OCI-LY7 (cell line): ENCODE measurements at regions not wholly inside any gene's neighbourhood (a gene's known extent, or its start where the extent isn't known, plus 50 kb on each side); places are given as distances from the start of the nearest gene placed in this dataset.

Source experiments
- BruUV-seq: library from RNA; stranded (reverse); fragments of 400-500 nt; replicated peaks from 2 replicates; lab custom pipeline; 2021; lab: Mats Ljungman, UMichigan
- CTCF ChIA-PET: fragments of 300-600 bp; sonication (Branson Sonifier 250); formaldehyde crosslinking; loops from one replicate; lab custom pipeline; 2022; ENCODE audit warnings: antibody characterized with exemption; ENCODE audit not compliant: unreplicated experiment; lab: Charles Lee
- POLR2A ChIA-PET: fragments of 300-600 bp; sonication (Branson Sonifier 250); formaldehyde crosslinking; loops from one replicate; lab custom pipeline; 2022; ENCODE audit warnings: antibody characterized with exemption; lab: Charles Lee
- DNase-seq: peaks from one replicate; pipeline ENCODE4 v3.0.0-alpha.2; 2015; ENCODE audit warnings: low spot score
- H2AFZ ChIP-seq: fragments of 200-600 bp; sonication (generic), shearing (Covaris generic); 2 replicates; pipeline ENCODE4 v1.6.1; 2014; ENCODE audit warnings: mild to moderate bottlenecking, antibody characterized with exemption, low read length, moderate library complexity
- H3K27ac ChIP-seq: fragments of 200-600 bp; sonication (generic); 2 replicates; pipeline ENCODE4 v1.5.1; 2014; ENCODE audit warnings: mixed run types, low read depth, mild to moderate bottlenecking, moderate library complexity, low read length, inconsistent platforms; ENCODE audit not compliant: poor library complexity, severe bottlenecking
- H3K36me3 ChIP-seq: fragments of 200-600 bp; sonication (generic); 2 replicates; pipeline ENCODE4 v1.6.1; 2014; ENCODE audit warnings: mild to moderate bottlenecking, antibody characterized with exemption, low read length, moderate library complexity, mixed read lengths; ENCODE audit not compliant: insufficient read depth
- H3K4me1 ChIP-seq: fragments of 200-600 bp; sonication (generic); 2 replicates; pipeline ENCODE4 v1.5.1; 2014; ENCODE audit warnings: mild to moderate bottlenecking, low read length; ENCODE audit not compliant: insufficient read depth, poor library complexity, severe bottlenecking
- H3K4me2 ChIP-seq: fragments of 200-600 bp; sonication (generic); 2 replicates; pipeline ENCODE4 v1.6.1; 2014; ENCODE audit warnings: mild to moderate bottlenecking, low read length
- H3K4me3 ChIP-seq: fragments of 200-600 bp; sonication (generic); 2 replicates; pipeline ENCODE4 v1.5.1; 2014; ENCODE audit warnings: mild to moderate bottlenecking, low read depth, low read length; ENCODE audit not compliant: poor library complexity, severe bottlenecking
- H3K79me2 ChIP-seq: fragments of 200-600 bp; sonication (generic); 2 replicates; pipeline ENCODE4 v1.6.1; 2016; ENCODE audit warnings: low read depth, mild to moderate bottlenecking, low read length, moderate library complexity, mixed read lengths; ENCODE audit not compliant: insufficient read depth
- H3K9me2 ChIP-seq: fragments of 200-600 bp; sonication (generic); 2 replicates; pipeline ENCODE4 v1.6.1; 2016; ENCODE audit warnings: mild to moderate bottlenecking, low read length, mixed read lengths; ENCODE audit not compliant: insufficient read depth
- H3K9me3 ChIP-seq: fragments of 200-600 bp; sonication (generic); 2 replicates; pipeline ENCODE4 v1.6.1; 2014; ENCODE audit warnings: mild to moderate bottlenecking, mixed run types, low read length, mixed read lengths
- H4K20me1 ChIP-seq: fragments of 200-600 bp; sonication (generic); 2 replicates; pipeline ENCODE4 v1.6.1; 2014; ENCODE audit warnings: mild to moderate bottlenecking, antibody characterized with exemption, low read length, moderate library complexity, mixed read lengths; ENCODE audit not compliant: insufficient read depth
- EZH2phosphoT487 ChIP-seq: fragments of 200-600 bp; sonication (generic); IDR thresholded peaks from 2 replicates; pipeline ENCODE4 v1.6.1; 2018; ENCODE audit warnings: low read depth, borderline replicate concordance, mild to moderate bottlenecking, mixed run types, antibody characterized with exemption, low read length, moderate library complexity, mixed read lengths
- intact Hi-C: fragments of 100-400 bp; cut with micrococcal nuclease; formaldehyde crosslinking; loops from one replicate; pipeline ENCODE4 v1.10.0; 2022; ENCODE audit not compliant: unreplicated experiment
- TF ChIP-seq, protein P1 (sequence below): fragments of 200-600 bp; sonication (generic); conservative IDR thresholded peaks from 2 replicates; pipeline ENCODE4 v1.5.1; 2014; ENCODE audit warnings: mild to moderate bottlenecking, antibody characterized with exemption, low read length, moderate library complexity, mixed read lengths

DNA sequence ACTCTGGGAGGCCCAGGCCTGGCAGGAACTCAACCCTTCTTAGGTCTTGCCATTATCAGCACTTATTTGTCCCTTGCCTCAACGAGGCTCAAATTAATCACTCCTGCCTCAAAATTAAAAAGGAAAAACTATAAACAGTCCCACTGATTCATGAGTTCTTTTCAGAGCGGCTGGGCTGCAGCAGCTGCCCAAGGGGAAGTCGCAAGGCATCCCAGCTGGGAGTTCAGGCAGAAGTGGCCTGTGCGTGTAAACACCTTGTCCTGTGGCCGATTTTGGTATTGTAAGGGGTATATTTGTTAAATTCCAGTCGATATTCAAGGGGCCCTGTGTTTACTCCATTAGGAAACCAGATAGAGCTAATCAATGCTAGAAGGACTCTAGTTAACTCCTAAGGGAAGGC, 213.9 kb upstream of the CADM1 start:
- Histone ChIP-seq H3K4me1 (no peaks in the 10 kb centered on the region), H3K4me2 (no peak overlapping the region), H2AFZ (no peak overlapping the region), H3K4me3 (no peak overlapping the region), H3K9me2 (no peaks in the 10 kb centered on the region), H3K27ac (no peak overlapping the region), H3K36me3 (no peaks in the 10 kb centered on the region), H3K9me3 (no peaks in the 10 kb centered on the region), H4K20me1 (no peaks in the 10 kb centered on the region), H3K79me2 (no peaks in the 10 kb centered on the region)
- TF ChIP-seq, protein P1, sequence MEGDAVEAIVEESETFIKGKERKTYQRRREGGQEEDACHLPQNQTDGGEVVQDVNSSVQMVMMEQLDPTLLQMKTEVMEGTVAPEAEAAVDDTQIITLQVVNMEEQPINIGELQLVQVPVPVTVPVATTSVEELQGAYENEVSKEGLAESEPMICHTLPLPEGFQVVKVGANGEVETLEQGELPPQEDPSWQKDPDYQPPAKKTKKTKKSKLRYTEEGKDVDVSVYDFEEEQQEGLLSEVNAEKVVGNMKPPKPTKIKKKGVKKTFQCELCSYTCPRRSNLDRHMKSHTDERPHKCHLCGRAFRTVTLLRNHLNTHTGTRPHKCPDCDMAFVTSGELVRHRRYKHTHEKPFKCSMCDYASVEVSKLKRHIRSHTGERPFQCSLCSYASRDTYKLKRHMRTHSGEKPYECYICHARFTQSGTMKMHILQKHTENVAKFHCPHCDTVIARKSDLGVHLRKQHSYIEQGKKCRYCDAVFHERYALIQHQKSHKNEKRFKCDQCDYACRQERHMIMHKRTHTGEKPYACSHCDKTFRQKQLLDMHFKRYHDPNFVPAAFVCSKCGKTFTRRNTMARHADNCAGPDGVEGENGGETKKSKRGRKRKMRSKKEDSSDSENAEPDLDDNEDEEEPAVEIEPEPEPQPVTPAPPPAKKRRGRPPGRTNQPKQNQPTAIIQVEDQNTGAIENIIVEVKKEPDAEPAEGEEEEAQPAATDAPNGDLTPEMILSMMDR = no peak
- TF ChIP-seq EZH2phosphoT487 = no peak
- intact Hi-C loops = no loop called here
- CTCF ChIA-PET = no interaction called here
- DNase-seq = no peak
- POLR2A ChIA-PET = no interaction called here
- BruUV-seq = no TSS peak

DNA sequence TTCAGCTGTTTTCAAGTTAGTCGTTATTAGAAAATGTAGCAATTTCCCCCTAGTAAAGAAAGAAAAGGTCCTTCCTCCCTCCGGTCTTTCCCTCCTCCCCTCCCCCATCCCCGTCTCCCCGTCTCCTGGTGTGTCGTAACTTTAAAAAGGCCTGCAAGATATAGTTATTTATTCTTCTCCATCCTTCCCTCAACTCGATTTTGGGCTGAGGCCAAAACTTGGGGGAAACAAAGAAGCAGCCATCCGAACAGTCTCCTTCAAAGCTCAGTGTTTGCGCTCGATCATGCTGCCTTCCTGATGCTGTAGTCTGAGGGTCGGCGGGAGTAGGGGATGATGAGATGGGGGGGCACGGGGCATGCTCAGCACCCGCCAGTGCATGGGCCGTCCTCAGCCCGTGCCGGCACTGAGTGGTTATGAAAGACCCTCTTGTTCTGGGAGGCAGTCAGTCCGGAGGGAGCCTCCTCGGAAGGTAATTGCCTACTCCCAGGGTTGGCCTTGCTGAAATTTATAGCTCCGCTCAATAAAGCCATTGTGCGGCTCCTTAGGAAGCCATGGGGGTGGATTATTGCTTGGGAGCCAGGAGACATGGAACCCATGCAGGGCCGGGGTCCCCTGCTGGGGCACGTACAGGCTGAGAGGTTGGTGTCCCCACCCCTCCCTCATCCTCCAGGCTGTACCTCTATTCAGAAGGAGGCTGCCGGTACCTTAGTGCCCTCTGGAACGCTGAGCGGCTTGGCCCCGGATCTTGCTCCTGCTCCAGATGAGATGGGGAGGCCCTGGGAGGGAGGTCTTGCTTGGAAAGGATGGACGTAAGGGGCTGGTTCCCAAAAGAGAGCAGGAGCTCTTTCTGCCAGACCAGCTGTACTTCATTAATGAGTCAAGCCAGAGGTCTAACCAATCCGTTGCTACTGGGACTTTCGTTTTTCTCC, 212.7 kb upstream of the CADM1 start:
- H3K4me3 ChIP-seq = no peak overlapping the region
- H3K79me2 ChIP-seq = no peaks in the 10 kb centered on the region
- ChIA-PET CTCF (no interaction called here), POLR2A (no interaction called here)
- no peak for TF ChIP-seq EZH2phosphoT487
- TF ChIP-seq, protein P1 = no peak
- intact Hi-C loops = no loop called here
- H3K36me3 ChIP-seq = no peaks in the 10 kb centered on the region
- no peaks in the 10 kb centered on the region for H3K4me1 ChIP-seq
- DNase-seq = no peak
- H3K27ac ChIP-seq = no peak overlapping the region
- no TSS peak for BruUV-seq
- H3K4me2 ChIP-seq = no peak overlapping the region
- H4K20me1 ChIP-seq = no peaks in the 10 kb centered on the region
- H3K9me2 ChIP-seq = no peaks in the 10 kb centered on the region
- no peak overlapping the region for H2AFZ ChIP-seq
- no peaks in the 10 kb centered on the region for H3K9me3 ChIP-seq

DNA sequence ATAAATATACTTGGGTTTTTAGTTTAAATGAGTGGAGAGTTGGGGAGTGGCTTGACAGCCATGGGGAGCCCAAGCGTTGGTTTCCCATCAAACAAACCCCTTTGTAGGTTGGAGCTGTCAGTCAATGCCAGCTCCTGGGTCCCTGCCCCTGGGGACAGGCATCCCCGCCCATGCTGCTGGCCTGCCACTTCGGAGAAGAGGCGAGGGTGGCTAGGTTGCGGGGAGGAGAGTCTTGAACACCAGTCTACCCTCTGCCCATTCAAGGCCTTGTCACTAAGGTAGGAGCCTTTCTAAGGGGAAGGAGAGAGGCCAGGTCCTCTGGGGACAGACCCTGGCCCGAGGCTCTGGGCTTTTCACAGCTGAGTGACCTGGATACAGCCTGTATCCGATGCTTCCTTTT, 211.9 kb upstream of the CADM1 start:
- no peak overlapping the region for H3K4me2 ChIP-seq

More for the DNA sequence above, 211.9 kb upstream of the CADM1 start:
- DNase-seq = no peak
- Histone ChIP-seq H3K4me1 (no peaks in the 10 kb centered on the region), H3K36me3 (no peaks in the 10 kb centered on the region), H3K4me3 (no peak overlapping the region), H4K20me1 (no peaks in the 10 kb centered on the region), H2AFZ (no peak overlapping the region), H3K79me2 (no peaks in the 10 kb centered on the region), H3K9me3 (no peaks in the 10 kb centered on the region), H3K27ac (no peak overlapping the region), H3K9me2 (no peaks in the 10 kb centered on the region)
- TF ChIP-seq, protein P1 = no peak
- TF ChIP-seq EZH2phosphoT487 = no peak
- POLR2A ChIA-PET = no interaction called here
- no TSS peak for BruUV-seq
- intact Hi-C loops = no loop called here
- CTCF ChIA-PET = no interaction called here
